ENCODE measurements at regions not wholly inside any gene's neighbourhood (a gene's known extent, or its start where the extent isn't known, plus 50 kb on each side); places are given as distances from the start of the nearest gene placed in this dataset.
A peak's percentile ranks its signal among the peaks of the same experiment; 100 is the strongest.

DNA sequence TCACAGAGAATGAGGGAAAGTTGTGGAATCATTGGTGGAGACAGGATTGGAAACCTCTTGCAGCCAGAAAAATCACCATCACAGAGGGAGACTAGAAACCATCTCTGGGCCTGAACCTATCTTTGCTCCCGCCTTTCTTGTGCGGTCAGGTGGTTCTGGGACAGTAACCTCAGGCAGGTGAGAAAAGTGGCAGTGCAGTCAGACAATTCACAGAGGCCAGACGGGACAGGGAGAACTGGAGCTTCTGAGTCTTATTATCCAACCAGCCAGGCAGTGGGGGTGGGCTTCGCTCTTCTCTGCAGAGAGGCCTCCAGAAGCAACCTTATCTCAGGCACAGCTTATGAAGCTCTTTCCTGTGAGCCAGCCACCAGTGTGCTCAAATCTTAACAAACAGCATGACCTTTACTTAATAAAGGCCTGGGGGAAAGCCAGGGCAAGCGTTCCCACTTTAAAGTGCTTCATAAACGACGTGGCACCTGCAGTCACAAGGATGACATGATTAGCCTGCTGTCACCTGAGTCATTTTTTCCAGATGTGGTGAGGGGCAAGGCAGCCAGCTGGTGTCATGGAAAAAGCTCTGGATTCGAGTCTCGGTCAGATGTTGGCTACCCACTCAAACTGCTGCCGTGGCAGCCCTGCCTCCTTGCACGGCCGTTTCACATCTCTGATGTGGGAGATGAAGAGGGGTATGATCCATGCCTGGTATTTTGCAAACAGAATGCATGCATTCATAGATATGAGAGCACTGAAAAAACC lies 109.7 kb downstream of the B3GNT2 start:
- TF ChIP-seq CTCF (IDR thresholded peaks at IDR 0.05; ENCODE audit: borderline replicate concordance, insufficient read depth, low read depth, low read length): no peak
- no peak overlapping the region for H3K4me3 ChIP-seq (ENCODE audit: low read depth, low read length)

DNA sequence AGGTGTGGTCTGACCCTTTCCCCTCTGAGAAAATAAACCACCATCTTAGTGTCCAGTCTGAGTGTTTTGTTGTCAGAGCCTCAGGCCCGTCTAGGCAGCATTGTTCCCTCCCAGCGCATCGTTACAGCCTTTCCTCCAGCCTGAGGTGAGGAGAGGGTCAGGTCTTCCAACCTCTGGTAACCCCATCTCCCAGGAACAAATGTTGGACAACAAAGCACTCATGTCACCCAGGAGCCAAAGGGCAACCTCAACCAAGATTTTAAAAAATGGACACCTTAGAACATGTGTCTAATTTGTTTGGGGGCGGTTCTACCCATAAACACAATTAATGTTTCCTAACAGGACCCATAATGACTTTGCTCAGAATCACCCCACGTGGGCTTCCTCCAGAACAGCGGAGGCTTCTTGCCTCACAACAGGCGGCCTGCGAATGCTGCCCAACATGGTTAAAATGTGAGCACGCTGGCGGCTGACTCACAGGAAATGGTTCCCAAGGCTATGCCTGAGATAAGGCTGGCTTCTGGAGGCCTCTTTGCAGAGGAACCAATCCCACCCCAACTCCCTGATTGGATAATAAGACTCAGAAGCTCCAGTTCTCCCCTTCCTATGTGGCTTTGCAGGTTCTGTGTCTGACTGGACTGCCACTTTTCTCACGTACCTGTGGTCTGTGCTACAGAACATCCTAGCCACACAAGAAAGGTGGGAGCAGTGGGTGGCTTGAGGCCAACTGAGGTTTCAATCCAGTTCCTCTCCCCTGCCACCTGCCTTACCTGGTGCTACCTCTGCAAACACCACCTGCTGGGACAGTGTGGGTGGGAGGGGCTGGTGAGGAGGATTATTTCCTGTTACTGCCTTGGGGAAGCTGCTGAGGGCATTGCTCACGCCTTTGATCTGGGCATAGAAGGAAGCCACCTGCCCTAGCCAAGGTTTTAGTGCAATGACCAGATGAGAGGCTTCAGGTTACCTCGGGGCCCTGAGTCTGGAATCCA lies 108.8 kb downstream of the B3GNT2 start:
- TF ChIP-seq CTCF (IDR thresholded peaks at IDR 0.05; ENCODE audit: borderline replicate concordance, insufficient read depth, low read depth, low read length): no peak
- H3K4me3 ChIP-seq (ENCODE audit: low read depth, low read length): no peak overlapping the region

DNA sequence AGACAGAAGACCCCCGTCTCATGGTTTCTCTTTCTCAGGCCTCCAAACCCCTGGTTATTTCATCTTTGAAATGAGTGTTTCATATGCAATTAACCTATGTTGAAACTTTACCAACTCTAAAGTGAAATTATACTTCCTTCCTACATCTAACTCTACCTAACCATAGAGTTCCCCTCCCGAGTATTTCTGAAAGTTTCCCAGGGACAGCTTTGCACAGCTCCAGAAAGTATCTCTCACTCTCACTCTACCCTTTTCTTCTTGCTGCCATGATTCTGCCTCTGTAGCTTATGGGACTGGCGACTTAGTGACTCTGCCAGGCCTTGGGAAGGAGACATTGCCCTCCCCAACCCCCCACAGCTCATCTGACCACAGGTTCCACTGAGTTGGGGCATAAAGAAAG lies 107.9 kb downstream of the B3GNT2 start:
- TF ChIP-seq CTCF (IDR thresholded peaks at IDR 0.05; ENCODE audit: borderline replicate concordance, insufficient read depth, low read depth, low read length): no peak
- no peak overlapping the region for H3K4me3 ChIP-seq (ENCODE audit: low read depth, low read length)

DNA sequence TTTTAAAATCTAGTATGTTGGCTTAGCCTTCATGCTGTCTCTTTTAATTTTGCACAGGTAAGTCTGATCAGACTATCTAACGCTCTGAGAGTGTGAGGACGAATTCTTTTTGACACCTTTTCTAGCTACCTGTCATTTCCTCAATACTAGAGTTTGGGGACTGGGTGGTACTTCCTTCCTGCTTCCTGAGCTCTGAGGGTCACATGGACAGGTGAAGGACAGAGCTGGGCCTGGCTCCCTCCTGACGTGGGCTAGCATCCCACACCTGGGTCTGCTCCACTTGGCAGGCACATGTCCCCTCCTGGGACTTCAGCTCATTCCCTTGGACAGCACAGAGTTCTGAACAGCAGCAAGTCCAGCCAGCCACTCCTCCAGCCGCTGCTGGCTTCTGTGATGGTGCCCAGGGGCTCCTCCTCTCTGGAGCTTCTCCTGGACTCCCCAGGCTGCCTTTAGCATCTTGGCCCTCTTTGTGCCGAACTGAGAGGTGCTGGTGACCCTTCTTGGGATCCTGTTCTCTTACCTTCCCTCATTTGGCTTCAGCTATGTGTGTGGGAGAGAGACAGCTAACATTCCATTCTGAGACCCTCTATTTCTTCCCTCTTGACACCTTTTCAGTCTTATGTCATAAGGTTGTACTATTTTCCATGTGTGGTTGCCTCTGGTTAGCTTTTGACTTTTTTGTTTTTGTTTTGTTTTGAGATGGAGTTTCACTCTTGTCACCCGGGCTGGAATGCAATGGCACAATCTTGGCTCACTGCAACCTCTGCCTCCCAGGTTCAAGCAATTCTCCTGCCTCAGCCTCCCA lies 106.9 kb downstream of the B3GNT2 start:
- H3K4me3 ChIP-seq (ENCODE audit: low read depth, low read length): no peak overlapping the region
- no peak for TF ChIP-seq CTCF (IDR thresholded peaks at IDR 0.05; ENCODE audit: borderline replicate concordance, insufficient read depth, low read depth, low read length)

- no peak for TF ChIP-seq CTCF (IDR thresholded peaks at IDR 0.05; ENCODE audit: borderline replicate concordance, insufficient read depth, low read depth, low read length)
These were observed 105.0 kb downstream of the B3GNT2 start for GRCh38 chr2:62300925-62301324.

GRCh38 chr2:62297624-62298010 lies 101.7 kb downstream of the B3GNT2 start:
- TF ChIP-seq CTCF (IDR thresholded peaks at IDR 0.05; ENCODE audit: borderline replicate concordance, insufficient read depth, low read depth, low read length): peak; percentile 14; the same call in 1 of the 2 replicates
- no peak overlapping the region for H3K4me3 ChIP-seq (ENCODE audit: low read depth, low read length)

More at GRCh38 chr2:62300925-62301324, 105.0 kb downstream of the B3GNT2 start:
- H3K4me3 ChIP-seq (ENCODE audit: low read depth, low read length): no peak overlapping the region
